ENCODE measurements at regions not wholly inside any gene's neighbourhood (a gene's known extent, or its start where the extent isn't known, plus 50 kb on each side); places are given as distances from the start of the nearest gene placed in this dataset.

DNA sequence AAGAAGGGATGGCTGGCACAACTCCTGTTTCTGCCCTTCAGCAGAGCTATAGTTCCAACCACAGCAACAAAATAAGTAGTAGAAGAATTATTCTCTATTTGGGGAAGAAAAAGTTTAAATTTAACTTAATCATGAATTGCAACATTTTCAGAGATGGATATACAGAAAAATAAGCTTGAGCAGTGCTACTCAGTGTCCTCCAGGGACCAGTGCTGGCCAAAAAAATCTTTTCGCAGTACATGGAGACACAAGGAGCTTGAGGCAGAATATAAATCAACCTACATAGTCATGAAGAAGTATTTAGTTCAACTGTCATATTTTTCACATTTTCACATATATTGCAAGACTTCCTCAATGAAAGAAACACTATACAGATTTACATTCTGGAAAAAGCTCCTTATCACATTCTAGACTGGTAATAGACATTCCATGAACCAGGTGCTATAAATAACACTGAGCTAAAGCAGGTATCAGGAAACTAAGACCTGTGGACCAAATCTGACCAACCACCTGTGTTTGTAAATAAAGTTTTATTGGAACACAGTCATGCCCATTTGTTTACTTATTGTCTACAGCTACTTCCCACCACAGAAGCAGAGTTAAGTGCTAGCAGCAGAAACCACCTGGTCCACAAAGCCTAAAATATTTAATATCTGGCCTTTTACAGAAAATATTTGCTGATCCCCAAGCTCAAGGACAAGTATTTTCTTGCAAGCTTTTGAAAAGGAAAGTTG lies 101.9 kb downstream of the RGS21 start:
- H3K4me3 ChIP-seq (ENCODE audit: low read depth, low read length), result no peak overlapping the region
- TF ChIP-seq, protein P1, sequence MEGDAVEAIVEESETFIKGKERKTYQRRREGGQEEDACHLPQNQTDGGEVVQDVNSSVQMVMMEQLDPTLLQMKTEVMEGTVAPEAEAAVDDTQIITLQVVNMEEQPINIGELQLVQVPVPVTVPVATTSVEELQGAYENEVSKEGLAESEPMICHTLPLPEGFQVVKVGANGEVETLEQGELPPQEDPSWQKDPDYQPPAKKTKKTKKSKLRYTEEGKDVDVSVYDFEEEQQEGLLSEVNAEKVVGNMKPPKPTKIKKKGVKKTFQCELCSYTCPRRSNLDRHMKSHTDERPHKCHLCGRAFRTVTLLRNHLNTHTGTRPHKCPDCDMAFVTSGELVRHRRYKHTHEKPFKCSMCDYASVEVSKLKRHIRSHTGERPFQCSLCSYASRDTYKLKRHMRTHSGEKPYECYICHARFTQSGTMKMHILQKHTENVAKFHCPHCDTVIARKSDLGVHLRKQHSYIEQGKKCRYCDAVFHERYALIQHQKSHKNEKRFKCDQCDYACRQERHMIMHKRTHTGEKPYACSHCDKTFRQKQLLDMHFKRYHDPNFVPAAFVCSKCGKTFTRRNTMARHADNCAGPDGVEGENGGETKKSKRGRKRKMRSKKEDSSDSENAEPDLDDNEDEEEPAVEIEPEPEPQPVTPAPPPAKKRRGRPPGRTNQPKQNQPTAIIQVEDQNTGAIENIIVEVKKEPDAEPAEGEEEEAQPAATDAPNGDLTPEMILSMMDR (IDR thresholded peaks at IDR 0.05; ENCODE audit: borderline replicate concordance, insufficient read depth, low read depth, low read length), result no peak

DNA sequence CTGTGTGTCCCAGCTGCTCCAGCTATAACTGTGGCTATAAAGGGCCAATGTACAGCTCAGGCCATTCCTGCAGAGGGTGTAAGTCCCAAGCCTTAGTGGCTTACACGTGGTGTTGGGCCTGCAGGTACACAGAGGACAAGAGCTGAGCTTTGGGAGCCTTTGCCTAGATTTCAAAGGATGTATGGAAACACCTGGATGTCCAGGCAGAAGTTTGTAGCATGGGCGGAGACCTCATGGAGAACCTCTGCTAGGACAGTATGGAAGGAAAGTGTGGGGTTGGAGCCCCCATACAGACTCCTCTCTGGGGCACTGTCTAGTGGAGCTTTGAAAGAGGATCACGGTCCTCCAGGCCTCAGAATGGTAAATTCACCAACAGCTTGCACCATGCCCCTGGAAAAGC lies 113.9 kb downstream of the RGS21 start:
- TF ChIP-seq, protein P1 (IDR thresholded peaks at IDR 0.05; ENCODE audit: borderline replicate concordance, insufficient read depth, low read depth, low read length), result no peak
- H3K4me3 ChIP-seq (ENCODE audit: low read depth, low read length), result no peak overlapping the region

DNA sequence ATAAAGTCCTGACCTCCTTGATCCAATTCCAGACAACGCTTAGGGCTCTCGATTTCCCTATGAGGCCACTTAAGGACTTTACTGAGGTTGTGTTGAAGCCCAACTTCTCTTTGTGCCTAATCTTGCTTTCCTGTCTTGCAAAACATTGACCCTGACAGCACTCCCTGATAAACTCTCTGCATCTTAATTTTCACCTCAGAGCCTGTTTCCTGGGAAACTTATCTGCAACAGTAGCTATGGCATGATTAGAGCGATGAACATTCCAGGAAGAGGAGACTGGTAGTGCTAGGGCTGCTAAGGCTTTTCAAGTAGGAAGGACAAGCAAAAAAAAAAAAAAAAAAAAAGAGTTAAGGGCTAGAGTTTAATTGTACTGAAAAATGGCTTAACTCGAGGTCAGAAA lies 118.9 kb downstream of the RGS21 start:
- no peak overlapping the region for H3K4me3 ChIP-seq (ENCODE audit: low read depth, low read length)
- TF ChIP-seq, protein P1 (IDR thresholded peaks at IDR 0.05; ENCODE audit: borderline replicate concordance, insufficient read depth, low read depth, low read length), result no peak

DNA sequence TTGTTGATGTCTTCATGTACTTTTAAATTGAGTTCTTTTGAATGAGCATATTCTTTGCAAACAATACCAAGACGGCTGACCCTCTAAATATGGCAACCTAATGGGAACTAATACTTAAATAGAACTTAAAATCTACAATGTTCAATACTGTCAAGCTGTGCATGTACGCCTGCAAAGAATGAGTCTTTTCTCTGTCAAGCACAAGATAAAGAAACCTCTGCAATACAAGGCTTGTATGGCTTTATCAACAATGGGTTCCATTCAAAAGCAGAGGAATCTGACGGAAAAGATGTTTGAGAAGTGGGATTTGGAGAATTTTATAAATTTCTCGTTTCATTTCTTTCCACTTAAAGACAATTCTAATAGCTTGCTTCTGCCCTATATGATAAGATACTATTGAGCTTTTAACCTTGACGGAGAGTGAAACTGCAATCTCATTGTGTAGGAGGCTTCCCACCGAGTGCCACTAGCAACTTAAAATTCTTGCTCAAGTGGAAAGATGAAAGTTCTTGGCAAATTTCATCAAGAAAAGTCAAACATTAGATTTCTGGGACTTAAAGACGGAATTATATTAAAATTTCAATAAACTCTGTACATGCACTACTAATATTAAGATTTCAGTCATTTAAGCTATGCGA lies 119.8 kb downstream of the RGS21 start:
- TF ChIP-seq, protein P1 (IDR thresholded peaks at IDR 0.05; ENCODE audit: borderline replicate concordance, insufficient read depth, low read depth, low read length), result no peak
- H3K4me3 ChIP-seq (ENCODE audit: low read depth, low read length), result no peak overlapping the region

DNA sequence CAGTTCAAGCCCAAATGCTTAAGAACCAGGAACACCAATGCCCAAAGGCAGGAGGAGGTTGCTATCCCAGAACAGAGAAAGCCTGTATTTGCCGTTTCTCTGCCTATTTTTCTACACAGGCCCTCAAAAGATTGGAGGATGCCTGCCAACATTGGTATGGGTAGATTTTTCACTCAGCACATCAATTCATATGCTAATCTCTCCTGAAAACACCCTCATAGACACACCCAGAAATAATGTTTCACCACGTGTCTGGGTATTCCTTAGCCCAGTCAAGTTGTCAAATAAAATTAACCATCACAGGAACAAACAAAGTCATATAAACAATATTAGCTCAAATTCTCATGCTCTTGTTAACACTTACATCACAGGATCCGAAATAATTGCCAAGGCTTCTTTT lies 121.9 kb downstream of the RGS21 start:
- TF ChIP-seq, protein P1 (IDR thresholded peaks at IDR 0.05; ENCODE audit: borderline replicate concordance, insufficient read depth, low read depth, low read length), result no peak
- H3K4me3 ChIP-seq (ENCODE audit: low read depth, low read length), result no peak overlapping the region

DNA sequence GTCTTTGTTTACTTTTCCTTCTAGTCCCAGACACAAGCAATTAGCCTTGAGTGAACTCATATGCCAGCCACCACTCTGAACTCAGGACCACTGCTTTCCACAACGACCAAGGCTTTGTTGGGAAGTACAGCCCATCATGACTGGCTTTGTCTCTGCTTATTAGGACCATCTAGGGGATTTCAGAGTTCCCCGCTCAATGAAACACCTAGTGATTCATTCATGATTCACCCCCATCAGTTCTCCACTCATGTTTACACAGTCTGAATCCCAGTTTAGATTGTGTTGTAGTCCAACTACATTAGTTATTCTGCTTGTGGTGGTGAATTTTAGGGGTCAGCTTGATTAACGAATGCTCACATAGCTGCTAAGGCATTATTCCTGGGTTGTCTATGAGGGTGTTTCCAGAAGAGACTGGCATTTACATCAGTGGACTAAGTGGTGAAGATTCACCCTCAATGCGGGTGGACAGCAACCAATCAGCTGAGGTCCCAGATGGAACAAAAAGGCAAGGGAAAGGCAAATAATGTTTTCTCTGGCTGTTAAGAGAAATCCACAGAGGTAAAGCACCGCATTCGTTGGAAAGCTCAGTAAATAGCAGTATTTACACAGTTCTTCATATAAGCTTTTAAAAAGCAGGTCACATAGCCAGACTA lies 122.7 kb downstream of the RGS21 start:
- H3K4me3 ChIP-seq (ENCODE audit: low read depth, low read length), result no peak overlapping the region
- TF ChIP-seq, protein P1 (IDR thresholded peaks at IDR 0.05; ENCODE audit: borderline replicate concordance, insufficient read depth, low read depth, low read length), result no peak
